Fibroblast of lung (primary cell): ENCODE measurements at regions not wholly inside any gene's neighbourhood (a gene's known extent, or its start where the extent isn't known, plus 50 kb on each side); places are given as distances from the start of the nearest gene placed in this dataset.

Experiments
- DNase-seq, 2 donors: peaks; one replicate each; pipeline versions ENCODE4 v3.0.0 to v3.0.0-alpha.2; 2010; ENCODE audit warnings: low read depth in 2 of 2
- H2AFZ ChIP-seq: 2 replicates; pipeline ENCODE4 v1.5.1; 2012; ENCODE audit warnings: low read length, control low read depth, inconsistent platforms
- H3K27ac ChIP-seq: 2 replicates; pipeline ENCODE4 v1.5.1; 2011; ENCODE audit warnings: low read length, control low read depth; ENCODE audit not compliant: insufficient read depth
- H3K27me3 ChIP-seq: 2 replicates; pipeline ENCODE4 v1.5.1; 2011; ENCODE audit warnings: mild to moderate bottlenecking, low read length; ENCODE audit not compliant: control insufficient read depth, insufficient read depth
- H3K36me3 ChIP-seq: 2 replicates; pipeline ENCODE4 v1.5.1; 2011; ENCODE audit warnings: low read length; ENCODE audit not compliant: control insufficient read depth, insufficient read depth
- H3K4me1 ChIP-seq: 2 replicates; pipeline ENCODE4 v1.5.1; 2011; ENCODE audit warnings: low read length; ENCODE audit not compliant: control insufficient read depth, insufficient read depth; ENCODE audit errors: extremely low read depth
- H3K4me2 ChIP-seq: 2 replicates; pipeline ENCODE4 v1.5.1; 2011; ENCODE audit warnings: low read length, control low read depth; ENCODE audit not compliant: insufficient read depth; ENCODE audit errors: extremely low read depth
- H3K4me3 ChIP-seq, 4 experiments: fragments of 200-600 bp in 1 of 4; sonication (generic) in 1 of 4; replicated peaks in 1 of 4; 2 replicates each; pipeline ENCODE4 v1.5.1; 2011 to 2016; ENCODE audit warnings: low read length in 4 of 4, low read depth in 3 of 4, mild to moderate bottlenecking in 3 of 4, control low read depth in 2 of 4, inconsistent platforms in 1 of 4, mixed read lengths in 1 of 4; ENCODE audit not compliant: insufficient read depth in 1 of 4; ENCODE audit errors: control extremely low read depth in 1 of 4
- H3K79me2 ChIP-seq: 2 replicates; pipeline ENCODE4 v1.5.1; 2012; ENCODE audit warnings: mild to moderate bottlenecking, low read length, inconsistent platforms; ENCODE audit not compliant: control insufficient read depth, insufficient read depth
- H3K9ac ChIP-seq: 2 replicates; pipeline ENCODE4 v1.5.1; 2011; ENCODE audit warnings: mild to moderate bottlenecking, low read length, control low read depth; ENCODE audit not compliant: insufficient read depth
- H3K9me3 ChIP-seq: 2 replicates; pipeline ENCODE4 v1.5.1; 2012; ENCODE audit warnings: low read depth, low read length; ENCODE audit not compliant: control insufficient read depth, insufficient read depth
- H4K20me1 ChIP-seq: 2 replicates; pipeline ENCODE4 v1.5.1; 2011; ENCODE audit warnings: low read length; ENCODE audit not compliant: control insufficient read depth, insufficient read depth; ENCODE audit errors: extremely low read depth
- CTCF ChIP-seq, 2 donors: IDR thresholded peaks in 1 of 2; conservative IDR thresholded peaks in 1 of 2; 1 replicate in 1 of 2; 2 replicates in 1 of 2; pipeline ENCODE4 v1.5.1; 2011 to 2012; ENCODE audit warnings: low read length in 2 of 2, control low read depth in 1 of 2, inconsistent platforms in 1 of 2, low read depth in 1 of 2, mild to moderate bottlenecking in 1 of 2
- EZH2 ChIP-seq: IDR thresholded peaks from 2 replicates; pipeline ENCODE4 v1.5.1; 2012; ENCODE audit warnings: low read length, control low read depth, mild to moderate bottlenecking; ENCODE audit errors: missing control alignments

GRCh38 chr10:31689233-31689632 lies 239.4 kb downstream of the ARHGAP12 start:
- H3K27ac ChIP-seq, result no peak overlapping the region
- TF ChIP-seq CTCF (conservative IDR thresholded peaks at IDR 0.05 in 1 of 2, IDR thresholded peaks at IDR 0.05 in 1 of 2; ENCODE audit: low read depth in 1 of 2, low read length in 2 of 2) (no peak), EZH2 (no peak)
- no peaks in the 10 kb centered on the region for H3K36me3 ChIP-seq
- no peaks in the 10 kb centered on the region for H3K79me2 ChIP-seq
- no peak overlapping the region for H3K9ac ChIP-seq
- no peaks in the 10 kb centered on the region for H3K9me3 ChIP-seq
- H3K4me1 ChIP-seq, result no peaks in the 10 kb centered on the region
- no peaks in the 10 kb centered on the region for H4K20me1 ChIP-seq
- DNase-seq, result no peak
- H3K27me3 ChIP-seq, result no peaks in the 10 kb centered on the region
- no peak overlapping the region for H3K4me3 ChIP-seq
- H2AFZ ChIP-seq, result no peak overlapping the region
- H3K4me2 ChIP-seq, result no peak overlapping the region

GRCh38 chr10:31687663-31688482 lies 240.8 kb downstream of the ARHGAP12 start:
- TF ChIP-seq CTCF (conservative IDR thresholded peaks at IDR 0.05 in 1 of 2, IDR thresholded peaks at IDR 0.05 in 1 of 2; ENCODE audit: low read depth in 1 of 2, low read length in 2 of 2) (no peak), EZH2 (no peak)
- Histone ChIP-seq H3K9me3 (no peaks in the 10 kb centered on the region), H3K9ac (no peak overlapping the region), H2AFZ (no peak overlapping the region), H3K4me2 (no peak overlapping the region), H3K79me2 (no peaks in the 10 kb centered on the region), H3K36me3 (no peaks in the 10 kb centered on the region), H3K27me3 (no peaks in the 10 kb centered on the region), H3K27ac (no peak overlapping the region), H4K20me1 (no peaks in the 10 kb centered on the region), H3K4me1 (no peaks in the 10 kb centered on the region), H3K4me3 (no peak overlapping the region)
- DNase-seq, result no peak

GRCh38 chr10:31686599-31686998 lies 242.0 kb downstream of the ARHGAP12 start:
- Histone ChIP-seq H3K4me2 (no peak overlapping the region), H3K9ac (no peak overlapping the region), H3K4me3 (no peak overlapping the region), H3K27ac (no peak overlapping the region), H3K36me3 (no peaks in the 10 kb centered on the region), H3K4me1 (no peaks in the 10 kb centered on the region), H3K9me3 (no peaks in the 10 kb centered on the region), H3K27me3 (no peaks in the 10 kb centered on the region), H3K79me2 (no peaks in the 10 kb centered on the region), H2AFZ (no peak overlapping the region), H4K20me1 (no peaks in the 10 kb centered on the region)
- TF ChIP-seq CTCF (conservative IDR thresholded peaks at IDR 0.05 in 1 of 2, IDR thresholded peaks at IDR 0.05 in 1 of 2; ENCODE audit: low read depth in 1 of 2, low read length in 2 of 2), result no peak
- TF ChIP-seq EZH2, result no peak
- DNase-seq, result no peak
